ENCODE measurements at regions not wholly inside any gene's neighbourhood (a gene's known extent, or its start where the extent isn't known, plus 50 kb on each side); places are given as distances from the start of the nearest gene placed in this dataset.
A peak's percentile ranks its signal among the peaks of the same experiment; 100 is the strongest.

GRCh38 chr11:127281534-127281933 lies 281.0 kb upstream of the KIRREL3 start:
- ATAC-seq: no peak
- DNase-seq (ENCODE audit: low spot score): no peak

DNA sequence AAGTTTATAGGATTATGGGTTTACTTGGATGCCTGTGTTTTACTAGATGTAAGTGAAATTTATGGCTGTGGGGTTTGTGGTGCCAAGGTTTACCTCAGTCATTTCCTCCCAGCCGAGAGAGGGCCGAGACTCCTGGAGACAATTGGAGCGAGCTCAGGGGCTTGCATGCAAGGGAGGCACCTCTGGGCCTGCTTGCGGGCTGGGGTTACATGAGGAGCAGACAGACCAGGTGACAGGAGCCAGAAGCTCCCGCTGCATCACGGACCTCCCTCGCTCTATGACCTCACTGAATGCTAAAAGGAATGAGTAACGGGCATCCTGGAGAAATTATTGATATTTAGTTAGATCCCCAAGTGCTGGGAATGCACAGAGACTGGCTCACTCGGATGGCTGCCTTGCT lies 275.2 kb upstream of the KIRREL3 start:
- DNase-seq (ENCODE audit: low spot score) (no peak), ATAC-seq (no peak)

DNA sequence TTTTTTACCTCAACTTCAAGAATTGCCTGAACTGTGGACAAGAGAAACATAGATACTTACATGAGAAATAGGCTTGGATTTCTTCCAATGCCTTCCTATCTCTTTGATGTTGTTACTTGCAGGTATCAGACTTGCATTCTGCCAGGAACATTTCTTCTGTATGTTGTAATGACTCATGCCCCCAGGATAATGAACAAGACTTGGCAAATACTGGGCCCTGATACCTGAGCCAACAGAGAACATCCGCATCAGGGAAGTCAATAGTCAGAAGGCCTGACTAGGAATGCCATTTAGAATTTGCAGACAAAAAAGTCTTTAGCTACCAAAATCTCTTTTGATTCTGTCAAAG lies 273.7 kb upstream of the KIRREL3 start:
- DNase-seq (ENCODE audit: low spot score) (no peak), ATAC-seq (no peak)

GRCh38 chr11:127273593-127274327 lies 273.2 kb upstream of the KIRREL3 start:
- DNase-seq (ENCODE audit: low spot score): no peak
- no peak for ATAC-seq

- ATAC-seq (no peak), DNase-seq (ENCODE audit: low spot score) (no peak)
Observed at GRCh38 chr11:127270851-127271250, 270.3 kb upstream of the KIRREL3 start.

GRCh38 chr11:127269911-127270310 lies 269.3 kb upstream of the KIRREL3 start:
- no peak for DNase-seq (ENCODE audit: low spot score)
- no peak for ATAC-seq

GRCh38 chr11:127268932-127269331 lies 268.4 kb upstream of the KIRREL3 start:
- DNase-seq (ENCODE audit: low spot score) (no peak), ATAC-seq (no peak)

DNA sequence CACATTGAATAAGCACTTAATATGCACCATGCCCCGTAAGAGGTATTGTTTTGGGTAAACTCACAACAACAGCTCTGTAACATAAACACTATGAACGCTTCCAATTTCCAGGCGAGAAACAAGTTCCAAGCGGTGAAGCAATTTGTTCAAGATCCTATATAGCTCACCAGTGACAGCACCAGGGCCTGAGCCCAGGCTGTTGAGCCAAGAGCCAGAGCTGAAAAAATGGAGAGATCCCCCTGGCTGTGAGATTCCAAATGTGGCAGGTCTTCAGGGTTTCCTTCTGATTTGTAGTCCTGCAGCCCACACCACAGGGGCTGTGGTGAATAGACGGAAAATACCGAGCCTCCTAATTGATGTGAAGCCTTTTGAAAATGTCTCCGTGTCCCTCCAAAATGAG lies 268.0 kb upstream of the KIRREL3 start:
- DNase-seq (ENCODE audit: low spot score) (no peak), ATAC-seq (no peak)

DNA sequence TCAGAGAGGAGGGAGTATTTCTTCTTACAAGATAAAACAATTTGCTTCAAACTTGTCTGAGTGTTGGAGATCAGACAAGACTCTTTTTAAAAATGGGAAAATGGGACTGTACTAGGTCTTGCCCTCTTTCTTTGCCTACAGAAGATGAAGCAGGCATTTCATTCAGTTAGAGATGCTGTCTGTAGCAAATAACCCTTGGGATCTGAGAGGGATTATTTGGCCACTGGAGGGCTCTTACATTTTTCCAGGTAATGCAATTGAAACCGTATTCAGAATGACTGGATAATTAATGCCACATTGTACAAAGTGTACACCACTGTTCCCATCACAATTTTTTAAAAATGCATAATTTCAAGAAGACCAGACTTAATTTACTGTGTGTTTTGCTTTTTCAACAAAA lies 258.5 kb upstream of the KIRREL3 start:
- DNase-seq (ENCODE audit: low spot score): no peak
- no peak for ATAC-seq

- no peak for DNase-seq (ENCODE audit: low spot score)
Observed at GRCh38 chr11:127255209-127255608, 254.6 kb upstream of the KIRREL3 start.

GRCh38 chr11:127252321-127252720 lies 251.8 kb upstream of the KIRREL3 start:
- ATAC-seq (no peak), DNase-seq (ENCODE audit: low spot score) (no peak)

More at GRCh38 chr11:127255209-127255608, 254.6 kb upstream of the KIRREL3 start:
- no peak for ATAC-seq

GRCh38 chr11:127249576-127249975 lies 249.0 kb upstream of the KIRREL3 start:
- no peak for DNase-seq (ENCODE audit: low spot score)
- ATAC-seq: no peak

- ATAC-seq (no peak), DNase-seq (ENCODE audit: low spot score) (no peak)
Observed at GRCh38 chr11:127248476-127248875, 247.9 kb upstream of the KIRREL3 start.

DNA sequence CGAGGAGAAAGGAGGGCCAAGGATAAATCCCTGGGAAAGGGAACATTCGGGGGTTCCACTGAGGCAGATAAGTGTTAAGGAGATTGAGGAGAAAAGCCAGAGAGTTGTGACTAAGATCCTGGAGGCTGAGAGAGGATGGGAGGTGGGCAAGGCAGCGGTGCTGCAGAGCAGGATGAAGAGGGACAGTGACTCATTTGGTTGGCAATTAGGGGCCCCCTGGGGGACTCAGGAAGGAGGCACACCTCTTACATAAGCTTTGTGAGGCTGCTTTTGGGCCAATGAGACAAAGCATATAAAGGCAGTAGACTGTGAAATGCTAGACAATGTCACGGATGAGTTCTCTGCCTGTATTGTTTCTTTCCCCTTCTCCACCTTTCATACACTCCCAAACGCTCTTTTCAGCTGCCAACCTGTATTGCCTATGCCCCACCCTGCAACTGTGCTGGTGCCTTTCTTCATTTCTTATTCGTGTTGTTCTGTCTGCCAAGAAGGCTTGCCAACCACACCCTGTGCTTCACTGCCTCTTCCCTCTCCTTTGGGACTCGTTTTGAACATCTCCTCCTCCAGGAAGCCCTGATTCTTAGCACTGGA lies 246.8 kb upstream of the KIRREL3 start:
- DNase-seq (ENCODE audit: low spot score): no peak
- no peak for ATAC-seq

DNA sequence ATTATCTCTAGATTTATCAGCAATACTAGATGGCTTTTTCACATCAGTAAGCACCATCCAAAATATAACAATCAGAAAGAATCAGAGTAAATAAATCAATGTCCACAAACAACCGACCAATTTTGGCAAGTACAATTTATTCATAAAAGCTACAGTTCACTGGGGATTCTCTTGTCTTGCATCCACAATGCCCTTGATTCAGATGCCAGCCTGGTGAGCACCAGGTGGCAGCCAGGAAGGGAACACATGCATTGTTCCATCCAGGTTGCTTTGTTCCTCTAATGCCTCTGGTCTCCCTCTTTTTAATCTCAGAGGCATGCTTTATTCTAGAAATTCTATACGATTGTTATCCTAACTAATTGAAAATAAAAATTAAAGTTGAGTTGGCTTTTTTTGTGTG lies 242.1 kb upstream of the KIRREL3 start:
- ATAC-seq (no peak), DNase-seq (ENCODE audit: low spot score) (no peak)

DNA sequence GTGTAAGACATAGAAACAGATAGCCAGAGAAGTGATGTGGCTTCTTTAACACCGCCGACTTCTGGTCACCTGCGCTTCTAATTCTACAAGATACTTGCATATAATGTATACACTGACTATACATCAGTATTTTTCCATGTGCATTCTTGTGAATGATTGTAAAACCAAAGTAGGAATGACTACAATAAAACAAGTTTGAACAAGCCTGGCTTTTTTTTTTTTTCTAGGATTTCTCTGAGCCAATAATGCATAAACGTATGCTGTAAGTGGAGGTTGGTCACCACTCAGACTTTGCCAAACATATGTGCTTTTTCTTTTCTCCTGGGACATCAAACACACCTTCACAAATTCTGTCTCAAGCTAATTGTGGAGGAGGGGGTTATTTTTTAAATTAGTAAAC lies 237.8 kb upstream of the KIRREL3 start:
- ATAC-seq (no peak), DNase-seq (ENCODE audit: low spot score) (no peak)

DNA sequence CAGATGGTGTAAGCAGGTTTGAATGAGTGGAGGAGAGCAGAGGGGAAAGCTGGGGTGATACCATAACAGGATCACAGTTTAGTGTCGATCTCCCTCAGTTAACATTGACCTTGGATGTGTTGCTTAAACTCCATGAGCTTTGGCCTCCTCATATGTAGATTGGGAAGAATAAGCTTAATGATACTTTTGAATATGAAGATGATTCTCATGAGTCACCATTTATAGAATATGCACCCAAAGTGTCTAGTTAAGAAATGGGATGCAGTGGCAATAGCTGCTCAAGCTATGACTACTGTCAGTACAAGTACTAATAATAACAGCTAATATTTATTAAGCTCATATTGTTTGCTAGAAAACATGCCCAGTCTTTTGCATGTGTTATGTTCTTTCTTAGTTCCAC lies 236.2 kb upstream of the KIRREL3 start:
- ATAC-seq (no peak), DNase-seq (ENCODE audit: low spot score) (no peak)

DNA sequence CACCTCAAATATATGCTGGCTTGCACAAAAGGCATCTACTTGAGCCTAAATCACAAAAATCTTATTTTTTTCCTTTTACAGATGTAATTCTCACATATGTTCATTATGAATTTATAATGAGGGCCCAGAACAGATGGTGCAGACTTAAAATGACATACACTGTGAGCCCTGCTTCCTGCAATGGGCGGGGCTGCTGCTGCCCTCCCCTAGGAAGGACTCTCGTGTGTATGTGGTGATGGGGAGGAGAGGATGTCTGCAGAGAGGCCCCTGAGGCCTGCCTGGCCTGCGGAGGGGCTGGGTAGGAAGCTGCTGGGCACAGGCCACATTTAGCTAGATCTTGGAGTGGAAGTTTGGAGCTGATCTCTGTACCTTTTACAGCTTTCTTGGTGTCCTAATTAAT lies 233.4 kb upstream of the KIRREL3 start:
- no peak for DNase-seq (ENCODE audit: low spot score)
- ATAC-seq: no peak

DNA sequence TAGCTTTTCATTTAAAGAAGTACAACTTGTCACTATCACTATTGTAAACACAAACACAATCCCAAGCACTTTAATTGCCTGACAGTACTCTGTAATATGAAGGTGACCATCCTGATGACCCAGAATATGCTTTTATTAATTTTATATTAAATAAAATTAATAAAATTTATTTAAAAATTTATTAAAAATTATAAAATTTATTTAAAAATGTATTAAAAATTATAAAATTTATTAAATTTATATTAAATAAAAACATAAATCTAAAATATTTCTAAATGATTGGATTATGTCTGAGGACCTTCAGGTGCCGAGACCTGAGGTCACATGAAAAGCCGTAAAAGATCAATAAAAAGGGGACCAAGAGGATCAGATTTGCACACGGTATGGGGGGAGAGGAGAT lies 229.8 kb upstream of the KIRREL3 start:
- no peak for ATAC-seq
- no peak for DNase-seq (ENCODE audit: low spot score)

GRCh38 chr11:127226949-127227348 lies 226.4 kb upstream of the KIRREL3 start:
- no peak for DNase-seq (ENCODE audit: low spot score)
- ATAC-seq: no peak

- DNase-seq (ENCODE audit: low spot score): no peak
- peak; percentile 70 for ATAC-seq
Observed at GRCh38 chr11:127226380-127226779, 225.8 kb upstream of the KIRREL3 start.

GRCh38 chr11:127225619-127226018 lies 225.0 kb upstream of the KIRREL3 start:
- ATAC-seq (no peak), DNase-seq (ENCODE audit: low spot score) (no peak)

DNA sequence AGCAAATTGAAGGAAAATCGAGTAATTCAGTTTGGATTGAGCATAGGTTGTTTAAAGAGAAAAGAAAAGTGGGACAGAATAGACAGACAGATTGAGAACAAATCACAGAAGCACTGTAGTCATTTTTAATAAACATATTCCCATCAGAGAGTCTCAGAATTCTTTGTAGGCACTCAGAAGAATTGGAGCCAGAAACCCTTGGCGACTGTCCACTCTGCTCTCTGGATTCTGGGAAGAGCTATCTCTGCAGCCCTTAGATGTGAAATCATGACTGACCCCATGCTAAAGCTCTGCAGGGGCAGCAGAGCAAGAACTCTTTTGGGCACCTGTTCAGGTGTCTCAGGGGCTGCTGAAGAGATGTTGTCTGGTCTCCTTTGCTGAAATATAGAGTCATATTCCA lies 223.7 kb upstream of the KIRREL3 start:
- no peak for DNase-seq (ENCODE audit: low spot score)

More for the DNA sequence above, 223.7 kb upstream of the KIRREL3 start:
- no peak for ATAC-seq
